NCI-H748 (cell line): ENCODE measurements at regions not wholly inside any gene's neighbourhood (a gene's known extent, or its start where the extent isn't known, plus 50 kb on each side); places are given as distances from the start of the nearest gene placed in this dataset.

Source experiments
- DNase-seq: peaks from one replicate; lab custom pipeline; 2025; ENCODE audit not compliant: unreplicated experiment; lab: John Stamatoyannopoulos, UW

- no peak for DNase-seq
Measured at GRCh38 chr12:20174528-20175175, 193.7 kb upstream of the PDE3A start.

- no peak for DNase-seq
Measured at GRCh38 chr12:20175704-20176388, 192.5 kb upstream of the PDE3A start.

GRCh38 chr12:20181416-20182180 is 186.7 kb upstream of the PDE3A start:
- DNase-seq = no peak

- DNase-seq = no peak
Measured at GRCh38 chr12:20183563-20183962, 184.8 kb upstream of the PDE3A start.

GRCh38 chr12:20184514-20184913 is 183.8 kb upstream of the PDE3A start:
- DNase-seq = peak; percentile 23

GRCh38 chr12:20187456-20187855 is 180.9 kb upstream of the PDE3A start:
- DNase-seq = no peak

- no peak for DNase-seq
Measured at GRCh38 chr12:20188930-20189653, 179.2 kb upstream of the PDE3A start.

- DNase-seq = no peak
Measured at GRCh38 chr12:20189767-20190166, 178.6 kb upstream of the PDE3A start.

- DNase-seq = peak; percentile 23
Measured at GRCh38 chr12:20194171-20194570, 174.2 kb upstream of the PDE3A start.

- no peak for DNase-seq
Measured at GRCh38 chr12:20196767-20197166, 171.6 kb upstream of the PDE3A start.

- no peak for DNase-seq
Measured at GRCh38 chr12:20197411-20197810, 170.9 kb upstream of the PDE3A start.

- DNase-seq = no peak
Measured at GRCh38 chr12:20199780-20200179, 168.6 kb upstream of the PDE3A start.

- DNase-seq = no peak
Measured at GRCh38 chr12:20201733-20202132, 166.6 kb upstream of the PDE3A start.

- peak; percentile 40 for DNase-seq
Measured at GRCh38 chr12:20205854-20206253, 162.5 kb upstream of the PDE3A start.

GRCh38 chr12:20206410-20206809 is 161.9 kb upstream of the PDE3A start:
- no peak for DNase-seq

- DNase-seq = no peak
Measured at GRCh38 chr12:20210621-20211215, 157.6 kb upstream of the PDE3A start.

GRCh38 chr12:20211541-20211940 is 156.8 kb upstream of the PDE3A start:
- DNase-seq = no peak

GRCh38 chr12:20211981-20212421 is 156.3 kb upstream of the PDE3A start:
- no peak for DNase-seq

GRCh38 chr12:20212658-20213555 is 155.4 kb upstream of the PDE3A start:
- DNase-seq = peak; percentile 51
